ENCODE measurements at regions not wholly inside any gene's neighbourhood (a gene's known extent, or its start where the extent isn't known, plus 50 kb on each side); places are given as distances from the start of the nearest gene placed in this dataset.

GRCh38 chr4:180485407-180485806 is 1757.8 kb upstream of the TENM3 start:
- BruUV-seq (replicated peaks): no TSS peak

GRCh38 chr4:180486342-180486741 is 1756.9 kb upstream of the TENM3 start:
- no peak for DNase-seq
- BruUV-seq (replicated peaks): no TSS peak
- H3K27me3 Mint-ChIP-seq (ENCODE audit: insufficient read depth, unreplicated experiment): no peaks in the 10 kb centered on the region
- Histone ChIP-seq H3K36me3 (ENCODE audit: control insufficient read depth, insufficient read depth, low read length) (no peaks in the 10 kb centered on the region), H3K4me1 (no peaks in the 10 kb centered on the region), H3K9me3 (no peaks in the 10 kb centered on the region), H3K4me3 (ENCODE audit: low read depth, low read length) (no peak overlapping the region), H3K27me3 (replicated peaks; ENCODE audit: control insufficient read depth, insufficient read depth, low read length) (no peaks in the 10 kb centered on the region)
- no peak overlapping the region for H3K27ac Mint-ChIP-seq (ENCODE audit: unreplicated experiment)
- intact Hi-C loops (cut with micrococcal nuclease; ENCODE audit: unreplicated experiment): no loop called here
- H3K4me1 Mint-ChIP-seq (ENCODE audit: low read depth, unreplicated experiment): no peaks in the 10 kb centered on the region
- H3K36me3 Mint-ChIP-seq (ENCODE audit: insufficient read depth, unreplicated experiment): no peaks in the 10 kb centered on the region
- ChIA-PET POLR2A (no interaction called here), CTCF (no interaction called here)
- no peak overlapping the region for H3K4me3 Mint-ChIP-seq (ENCODE audit: unreplicated experiment)
- no peaks in the 10 kb centered on the region for H3K9me3 Mint-ChIP-seq (ENCODE audit: unreplicated experiment)
- TF ChIP-seq CTCF (IDR thresholded peaks at IDR 0.05; ENCODE audit: insufficient read depth in 1 of 2, low read depth in 1 of 2, low read length in 1 of 2, severe bottlenecking in 1 of 2, unreplicated experiment in 1 of 2): no peak

More at GRCh38 chr4:180485407-180485806, 1757.8 kb upstream of the TENM3 start:
- H3K27me3 Mint-ChIP-seq (ENCODE audit: insufficient read depth, unreplicated experiment): no peaks in the 10 kb centered on the region
- no peaks in the 10 kb centered on the region for H3K9me3 Mint-ChIP-seq (ENCODE audit: unreplicated experiment)
- H3K4me1 ChIP-seq: no peaks in the 10 kb centered on the region
- no peak for TF ChIP-seq CTCF (IDR thresholded peaks at IDR 0.05; ENCODE audit: insufficient read depth in 1 of 2, low read depth in 1 of 2, low read length in 1 of 2, severe bottlenecking in 1 of 2, unreplicated experiment in 1 of 2)
- H3K36me3 Mint-ChIP-seq (ENCODE audit: insufficient read depth, unreplicated experiment): no peaks in the 10 kb centered on the region
- no peaks in the 10 kb centered on the region for H3K27me3 ChIP-seq (replicated peaks; ENCODE audit: control insufficient read depth, insufficient read depth, low read length)
- intact Hi-C loops (cut with micrococcal nuclease; ENCODE audit: unreplicated experiment): no loop called here
- no peaks in the 10 kb centered on the region for H3K4me1 Mint-ChIP-seq (ENCODE audit: low read depth, unreplicated experiment)
- H3K9me3 ChIP-seq: no peaks in the 10 kb centered on the region
- H3K27ac Mint-ChIP-seq (ENCODE audit: unreplicated experiment): no peak overlapping the region
- ChIA-PET POLR2A (no interaction called here), CTCF (no interaction called here)
- no peak overlapping the region for H3K4me3 ChIP-seq (ENCODE audit: low read depth, low read length)
- H3K4me3 Mint-ChIP-seq (ENCODE audit: unreplicated experiment): no peak overlapping the region
- no peaks in the 10 kb centered on the region for H3K36me3 ChIP-seq (ENCODE audit: control insufficient read depth, insufficient read depth, low read length)
- DNase-seq: no peak

GRCh38 chr4:180489787-180490186 is 1753.4 kb upstream of the TENM3 start:
- no peaks in the 10 kb centered on the region for H3K4me1 Mint-ChIP-seq (ENCODE audit: low read depth, unreplicated experiment)
- intact Hi-C loops (cut with micrococcal nuclease; ENCODE audit: unreplicated experiment): no loop called here
- no peak overlapping the region for H3K27ac Mint-ChIP-seq (ENCODE audit: unreplicated experiment)

More at GRCh38 chr4:180489787-180490186, 1753.4 kb upstream of the TENM3 start:
- H3K36me3 ChIP-seq (ENCODE audit: control insufficient read depth, insufficient read depth, low read length): no peaks in the 10 kb centered on the region
- no TSS peak for BruUV-seq (replicated peaks)
- no peak overlapping the region for H3K4me3 ChIP-seq (ENCODE audit: low read depth, low read length)
- no peak overlapping the region for H3K4me3 Mint-ChIP-seq (ENCODE audit: unreplicated experiment)
- H3K27me3 Mint-ChIP-seq (ENCODE audit: insufficient read depth, unreplicated experiment): no peaks in the 10 kb centered on the region
- DNase-seq: no peak
- H3K4me1 ChIP-seq: no peaks in the 10 kb centered on the region
- H3K27me3 ChIP-seq (replicated peaks; ENCODE audit: control insufficient read depth, insufficient read depth, low read length): no peaks in the 10 kb centered on the region
- H3K9me3 Mint-ChIP-seq (ENCODE audit: unreplicated experiment): no peaks in the 10 kb centered on the region
- H3K9me3 ChIP-seq: no peaks in the 10 kb centered on the region
- ChIA-PET POLR2A (no interaction called here), CTCF (no interaction called here)
- no peaks in the 10 kb centered on the region for H3K36me3 Mint-ChIP-seq (ENCODE audit: insufficient read depth, unreplicated experiment)
- TF ChIP-seq CTCF (IDR thresholded peaks at IDR 0.05; ENCODE audit: insufficient read depth in 1 of 2, low read depth in 1 of 2, low read length in 1 of 2, severe bottlenecking in 1 of 2, unreplicated experiment in 1 of 2): no peak

Data from Caco-2 (cell line).